Mesothelial cell of epicardium (in vitro differentiated cells): ENCODE measurements at regions not wholly inside any gene's neighbourhood (a gene's known extent, or its start where the extent isn't known, plus 50 kb on each side); places are given as distances from the start of the nearest gene placed in this dataset.
"Not testable (repeated sequence)": the region's sequence is repeated elsewhere in the genome, so short reads cannot be mapped to it uniquely, and the experiment has no call there.

ENCODE experiments used
- DNase-seq, 2 experiments: peaks; one replicate each; pipeline ENCODE4 v3.0.0; 2021; ENCODE audit warnings: low spot score in 2 of 2; ENCODE audit not compliant: unreplicated experiment in 2 of 2
- H3K27ac Mint-ChIP-seq: 2 replicates; pipeline ENCODE4 v1.8.0; 2021; ENCODE audit warnings: mixed read lengths
- H3K27me3 Mint-ChIP-seq: 2 replicates; pipeline ENCODE4 v1.8.0; 2021; ENCODE audit warnings: low read depth, mixed read lengths
- H3K36me3 Mint-ChIP-seq: 2 replicates; pipeline ENCODE4 v1.8.0; 2021; ENCODE audit warnings: mixed read lengths
- H3K4me1 Mint-ChIP-seq: 2 replicates; pipeline ENCODE4 v1.8.0; 2021; ENCODE audit warnings: mixed read lengths
- H3K4me3 Mint-ChIP-seq: 2 replicates; pipeline ENCODE4 v1.8.0; 2021; ENCODE audit warnings: mild to moderate bottlenecking, moderate library complexity, mixed read lengths
- H3K9me3 Mint-ChIP-seq: 2 replicates; pipeline ENCODE4 v1.8.0; 2021; ENCODE audit warnings: mixed read lengths
- CTCF ChIP-seq: fragments of 200-600 bp; sonication (generic); IDR thresholded peaks from one replicate; pipeline ENCODE4 v1.5.0; 2021; ENCODE audit warnings: antibody characterized with exemption; ENCODE audit not compliant: unreplicated experiment

- DNase-seq, result no peak
- TF ChIP-seq CTCF, result no peak
- H3K4me1 Mint-ChIP-seq, result no peaks in the 10 kb centered on the region
- H3K27ac Mint-ChIP-seq, result no peak overlapping the region
- H3K36me3 Mint-ChIP-seq, result no peaks in the 10 kb centered on the region
- no peak overlapping the region for H3K4me3 Mint-ChIP-seq
- no peaks in the 10 kb centered on the region for H3K9me3 Mint-ChIP-seq
- H3K27me3 Mint-ChIP-seq, result no peaks in the 10 kb centered on the region
Measured at GRCh38 chr15:26115229-26115943, 252.3 kb upstream of the ATP10A start.

GRCh38 chr15:26114128-26114527 is 251.0 kb upstream of the ATP10A start:
- H3K27ac Mint-ChIP-seq, DNase-seq, H3K4me1 Mint-ChIP-seq, H3K27me3 Mint-ChIP-seq, H3K9me3 Mint-ChIP-seq, H3K36me3 Mint-ChIP-seq, H3K4me3 Mint-ChIP-seq: not testable (repeated sequence)

GRCh38 chr15:26113296-26113695 is 250.2 kb upstream of the ATP10A start:
- Mint-ChIP-seq H3K4me1 (no peaks in the 10 kb centered on the region), H3K4me3 (no peak overlapping the region), H3K36me3 (no peaks in the 10 kb centered on the region), H3K9me3 (no peaks in the 10 kb centered on the region), H3K27ac (no peak overlapping the region), H3K27me3 (no peaks in the 10 kb centered on the region)
- TF ChIP-seq CTCF, result no peak
- no peak for DNase-seq

GRCh38 chr15:26109203-26109602 is 246.1 kb upstream of the ATP10A start:
- DNase-seq, result no peak
- Mint-ChIP-seq H3K36me3 (no peaks in the 10 kb centered on the region), H3K4me3 (no peak overlapping the region), H3K9me3 (peaks cover 4% of the 10 kb centered on the region), H3K4me1 (no peaks in the 10 kb centered on the region), H3K27ac (no peak overlapping the region), H3K27me3 (no peaks in the 10 kb centered on the region)
- no peak for TF ChIP-seq CTCF

- H3K27me3 Mint-ChIP-seq, result no peaks in the 10 kb centered on the region
- peaks cover 6% of the 10 kb centered on the region for H3K4me1 Mint-ChIP-seq
- peaks cover 4% of the 10 kb centered on the region for H3K9me3 Mint-ChIP-seq
- DNase-seq, result no peak
- TF ChIP-seq CTCF, result no peak
- no peaks in the 10 kb centered on the region for H3K36me3 Mint-ChIP-seq
- no peak overlapping the region for H3K27ac Mint-ChIP-seq
- H3K4me3 Mint-ChIP-seq, result no peak overlapping the region
Measured at GRCh38 chr15:26106556-26106955, 243.4 kb upstream of the ATP10A start.

GRCh38 chr15:26103002-26103404 is 239.9 kb upstream of the ATP10A start:
- no peaks in the 10 kb centered on the region for H3K36me3 Mint-ChIP-seq
- TF ChIP-seq CTCF, result no peak
- DNase-seq, result no peak
- no peak overlapping the region for H3K27ac Mint-ChIP-seq
- peaks cover 4% of the 10 kb centered on the region for H3K9me3 Mint-ChIP-seq
- H3K4me3 Mint-ChIP-seq, result no peak overlapping the region
- H3K4me1 Mint-ChIP-seq, result peaks cover 10% of the 10 kb centered on the region
- no peaks in the 10 kb centered on the region for H3K27me3 Mint-ChIP-seq
